ENCODE measurements at regions not wholly inside any gene's neighbourhood (a gene's known extent, or its start where the extent isn't known, plus 50 kb on each side); places are given as distances from the start of the nearest gene placed in this dataset.
A peak's percentile ranks its signal among the peaks of the same experiment; 100 is the strongest.
"Not testable (repeated sequence)": the region's sequence is repeated elsewhere in the genome, so short reads cannot be mapped to it uniquely, and the experiment has no call there.

GRCh38 chr4:141290771-141291170 lies 70.1 kb downstream of the ZNF330 start:
- no peak for DNase-seq (ENCODE audit: low read depth)

GRCh38 chr4:141294306-141294705 lies 73.6 kb downstream of the ZNF330 start:
- DNase-seq (ENCODE audit: low read depth): no peak

DNA sequence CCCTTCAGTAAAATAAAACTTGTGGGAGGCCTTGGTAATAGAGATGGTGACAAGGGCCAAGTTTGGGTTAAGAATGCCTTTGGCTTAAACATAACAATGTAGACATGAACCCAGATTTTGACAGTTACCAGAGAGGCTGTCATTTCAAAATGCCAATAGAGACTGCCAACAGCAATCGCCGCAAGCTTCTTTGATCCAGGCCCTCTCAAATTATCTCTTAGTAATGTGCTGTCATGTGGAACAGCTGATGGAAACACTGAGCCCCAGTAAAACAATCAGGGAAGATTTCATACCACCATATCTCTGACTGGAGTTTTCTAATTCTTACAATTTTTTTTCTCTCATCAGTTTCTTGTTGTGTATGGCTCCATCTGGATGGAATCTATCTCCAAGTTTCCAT lies 80.5 kb downstream of the ZNF330 start:
- no peak for DNase-seq (ENCODE audit: low read depth)

DNA sequence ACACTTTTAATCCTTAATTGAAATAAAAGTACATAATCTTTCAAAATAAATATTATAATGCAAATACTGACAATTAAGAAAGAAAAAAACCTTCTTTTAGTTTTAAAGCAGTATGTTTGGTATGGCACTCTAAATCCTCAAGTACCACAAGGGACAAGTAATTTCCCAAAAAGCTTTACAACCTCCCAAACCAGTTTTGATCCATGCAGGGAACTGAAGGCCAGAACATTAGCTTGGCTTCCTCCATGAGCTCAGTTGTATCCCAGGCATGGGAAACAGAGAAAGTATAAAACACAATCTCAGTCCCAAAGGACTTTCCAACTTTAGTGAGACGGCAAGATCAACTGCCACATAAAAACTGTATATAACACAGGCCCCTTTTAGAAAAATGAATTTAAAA lies 82.2 kb downstream of the ZNF330 start:
- DNase-seq (ENCODE audit: low read depth): no peak

- no peak for DNase-seq (ENCODE audit: low read depth)
Measured at GRCh38 chr4:141304346-141304745, 83.7 kb downstream of the ZNF330 start.

- DNase-seq (ENCODE audit: low read depth): no peak
Measured at GRCh38 chr4:141306331-141306730, 85.6 kb downstream of the ZNF330 start.

DNA sequence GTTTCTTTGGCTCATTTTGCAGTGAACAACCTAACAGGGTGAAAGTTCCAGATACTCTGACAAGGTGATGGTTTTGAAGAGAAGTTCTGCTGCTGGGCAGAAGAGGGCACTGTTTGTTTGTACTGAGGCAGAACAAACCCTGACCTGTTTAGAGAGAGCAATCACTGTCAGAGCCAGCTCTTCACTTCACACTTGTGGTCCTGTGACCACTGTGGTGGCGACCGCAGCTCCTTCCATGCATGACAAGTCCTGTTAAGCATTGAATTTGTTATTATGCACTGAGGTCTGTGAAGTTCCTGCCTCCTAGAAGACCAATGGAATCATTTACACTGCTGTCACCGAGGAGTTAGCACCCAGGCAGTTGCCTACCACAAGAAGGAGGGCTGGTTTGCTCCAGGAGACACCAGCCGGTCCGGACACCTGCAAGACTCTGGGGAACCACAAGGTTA lies 86.6 kb downstream of the ZNF330 start:
- peak; percentile 89 for DNase-seq (ENCODE audit: low read depth)

DNA sequence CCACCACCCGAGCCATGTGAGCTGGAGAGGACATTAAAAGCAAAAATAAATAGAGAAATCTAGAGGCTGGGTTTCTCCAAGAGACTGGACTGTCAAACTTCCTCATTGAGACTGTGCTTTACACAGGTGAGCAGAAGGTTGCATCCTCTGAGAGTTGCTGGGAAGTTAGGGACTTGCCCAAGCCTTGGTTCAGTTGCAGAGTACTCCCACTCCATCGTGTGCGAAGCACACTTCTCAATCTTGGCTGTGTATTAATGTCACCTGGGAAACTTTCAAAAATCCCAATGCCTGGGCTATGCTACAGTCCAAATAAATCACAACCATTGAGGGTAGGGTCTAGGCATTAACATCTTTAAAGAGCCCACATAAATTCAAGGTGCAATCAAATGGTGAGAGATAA lies 89.2 kb downstream of the ZNF330 start:
- no peak for DNase-seq (ENCODE audit: low read depth)

GRCh38 chr4:141311246-141312204 lies 90.8 kb downstream of the ZNF330 start:
- no peak for DNase-seq (ENCODE audit: low read depth)

- DNase-seq (ENCODE audit: low read depth): no peak
Measured at GRCh38 chr4:141314627-141315026, 93.9 kb downstream of the ZNF330 start.

DNA sequence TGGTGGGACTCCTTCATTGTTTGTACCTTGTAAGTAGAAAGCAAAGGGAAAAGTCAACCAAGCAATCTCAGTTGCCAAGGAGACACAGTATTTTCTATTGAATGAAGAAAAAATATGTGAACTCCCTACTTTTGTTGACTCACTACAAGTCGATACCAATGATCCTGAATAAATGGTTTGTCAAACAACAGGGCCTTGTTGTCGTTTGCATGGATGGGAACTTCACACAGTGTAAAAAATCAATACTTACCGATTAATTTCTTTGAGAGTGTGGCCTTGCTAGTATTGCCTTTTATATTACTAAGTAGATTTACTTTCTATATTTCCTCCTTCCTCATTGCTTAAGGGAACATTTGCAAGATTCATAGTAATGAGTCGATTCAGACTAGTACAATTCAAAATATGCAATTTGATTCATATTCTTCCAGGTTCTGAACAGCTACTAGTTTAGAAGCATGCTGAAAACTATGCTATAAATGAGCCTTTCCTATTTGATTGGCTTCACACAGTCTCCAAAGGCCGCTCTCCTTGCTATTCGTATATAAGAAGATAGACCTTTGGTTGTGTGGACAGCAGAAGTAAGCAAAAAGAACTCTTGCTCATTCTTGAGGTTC lies 108.0 kb downstream of the ZNF330 start:
- no peak for DNase-seq (ENCODE audit: low read depth)

DNA sequence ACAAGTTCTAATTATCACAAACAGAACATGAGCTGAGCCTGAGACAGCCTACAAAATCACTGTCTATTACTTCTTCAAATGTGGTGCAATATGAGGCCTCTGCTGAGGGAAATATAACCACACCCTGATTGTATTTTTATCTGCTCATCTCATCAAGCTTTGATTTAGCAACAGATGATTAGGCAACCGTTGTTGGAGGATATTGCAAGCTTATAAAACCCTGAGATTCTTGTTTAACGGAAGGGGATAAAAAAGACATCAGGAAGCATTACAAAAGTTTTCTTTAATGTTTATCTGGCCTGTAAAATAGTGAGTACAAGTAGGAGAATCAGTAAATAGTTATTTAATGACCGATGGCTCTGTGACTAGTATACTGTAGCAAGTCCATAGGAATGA lies 108.5 kb downstream of the ZNF330 start:
- no peak for DNase-seq (ENCODE audit: low read depth)

DNA sequence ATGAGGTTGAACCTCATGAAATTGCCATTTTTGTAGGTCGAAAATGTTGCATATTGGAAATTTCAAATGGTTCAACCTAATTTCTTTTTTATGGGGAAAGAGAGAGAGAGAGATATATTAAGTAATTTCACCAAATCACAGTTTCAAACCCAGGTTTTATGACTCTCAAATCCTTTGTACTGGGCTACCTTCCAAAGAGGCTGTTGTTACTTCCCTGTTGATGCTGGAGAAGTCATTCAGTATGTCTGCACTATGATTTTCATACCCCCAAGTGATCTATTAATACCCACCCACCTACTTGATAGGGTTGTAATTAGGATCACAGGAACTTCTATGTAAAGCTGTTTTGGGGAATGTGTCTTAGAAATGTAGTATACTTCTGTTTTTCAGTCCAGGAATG lies 109.9 kb downstream of the ZNF330 start:
- no peak for DNase-seq (ENCODE audit: low read depth)

DNA sequence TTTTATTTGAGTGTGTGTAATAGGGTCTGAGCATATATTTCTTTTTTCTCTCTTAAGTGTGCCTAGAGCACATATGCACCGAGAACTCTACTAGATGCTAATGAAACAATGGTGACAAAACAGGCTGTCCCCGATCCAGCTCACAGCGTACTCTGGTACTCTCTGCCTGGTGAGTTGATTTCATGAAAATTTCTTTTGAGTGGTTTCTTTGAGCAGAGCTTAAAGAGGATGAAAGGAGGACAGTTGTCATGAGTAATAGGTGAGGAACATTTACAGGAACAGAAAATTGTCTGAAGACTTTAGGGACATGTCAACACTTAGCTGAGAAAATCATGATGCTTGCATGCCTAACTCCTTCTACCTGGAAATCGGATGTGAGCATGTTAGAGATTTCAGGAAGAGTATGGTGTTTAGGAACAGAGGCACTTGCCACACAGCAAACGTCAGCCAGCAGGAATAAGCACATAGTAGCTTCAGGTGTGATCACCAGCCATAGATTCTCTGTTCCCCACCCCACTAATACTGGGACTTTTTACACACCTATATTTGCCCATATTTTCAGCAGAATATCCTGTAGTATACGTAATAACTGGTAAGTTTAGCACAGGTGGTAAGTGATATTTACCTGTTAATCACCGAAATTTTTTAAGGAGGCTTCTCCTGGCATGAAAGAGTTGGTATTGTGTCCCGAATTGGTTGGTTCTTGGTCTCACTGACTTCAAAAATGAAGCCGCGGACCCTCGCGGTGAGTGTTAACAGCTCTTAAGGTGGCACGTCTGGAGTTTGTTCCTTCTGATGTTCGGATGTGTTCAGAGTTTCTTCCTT lies 111.1 kb downstream of the ZNF330 start:
- no peak for DNase-seq (ENCODE audit: low read depth)

DNA sequence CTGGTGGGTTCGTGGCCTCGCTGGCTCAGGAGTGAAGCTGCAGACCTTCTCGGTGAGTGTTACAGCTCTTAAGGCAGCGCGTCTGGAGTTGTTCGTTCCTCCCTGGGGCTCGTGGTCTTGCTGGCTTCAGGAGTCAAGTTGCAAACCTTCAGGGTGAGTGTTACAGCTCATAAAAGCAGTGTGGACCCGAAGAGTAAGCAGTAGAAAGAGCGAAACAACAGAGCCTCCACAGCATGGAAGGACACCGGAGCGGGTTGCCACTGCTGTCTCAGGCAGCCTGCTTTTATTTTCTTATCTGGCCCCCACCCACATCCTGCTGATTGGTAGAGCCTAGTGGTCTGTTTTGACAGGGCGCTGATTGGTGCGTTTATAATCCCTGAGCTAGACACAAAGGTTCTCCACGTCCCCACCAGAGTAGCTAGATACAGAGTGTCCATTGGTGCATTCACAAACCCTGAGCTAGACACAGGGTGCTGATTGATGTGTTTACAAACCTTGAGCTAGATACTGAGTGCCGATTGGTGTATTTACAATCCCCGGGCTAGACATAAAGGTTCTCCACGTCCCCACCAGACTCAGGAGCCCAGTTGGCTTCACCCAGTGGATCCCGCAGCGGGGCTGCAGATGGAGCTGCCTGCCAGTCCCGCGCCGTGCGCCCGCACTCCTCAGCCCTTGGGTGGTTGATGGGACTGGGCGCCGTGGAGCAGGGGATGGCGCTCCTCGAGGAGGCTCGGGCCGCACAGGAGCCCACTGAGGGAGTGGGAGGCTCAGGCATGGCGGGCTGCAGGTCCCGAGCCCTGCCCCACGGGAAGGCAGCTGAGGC lies 111.9 kb downstream of the ZNF330 start:
- DNase-seq (ENCODE audit: low read depth): not testable (repeated sequence)

DNA sequence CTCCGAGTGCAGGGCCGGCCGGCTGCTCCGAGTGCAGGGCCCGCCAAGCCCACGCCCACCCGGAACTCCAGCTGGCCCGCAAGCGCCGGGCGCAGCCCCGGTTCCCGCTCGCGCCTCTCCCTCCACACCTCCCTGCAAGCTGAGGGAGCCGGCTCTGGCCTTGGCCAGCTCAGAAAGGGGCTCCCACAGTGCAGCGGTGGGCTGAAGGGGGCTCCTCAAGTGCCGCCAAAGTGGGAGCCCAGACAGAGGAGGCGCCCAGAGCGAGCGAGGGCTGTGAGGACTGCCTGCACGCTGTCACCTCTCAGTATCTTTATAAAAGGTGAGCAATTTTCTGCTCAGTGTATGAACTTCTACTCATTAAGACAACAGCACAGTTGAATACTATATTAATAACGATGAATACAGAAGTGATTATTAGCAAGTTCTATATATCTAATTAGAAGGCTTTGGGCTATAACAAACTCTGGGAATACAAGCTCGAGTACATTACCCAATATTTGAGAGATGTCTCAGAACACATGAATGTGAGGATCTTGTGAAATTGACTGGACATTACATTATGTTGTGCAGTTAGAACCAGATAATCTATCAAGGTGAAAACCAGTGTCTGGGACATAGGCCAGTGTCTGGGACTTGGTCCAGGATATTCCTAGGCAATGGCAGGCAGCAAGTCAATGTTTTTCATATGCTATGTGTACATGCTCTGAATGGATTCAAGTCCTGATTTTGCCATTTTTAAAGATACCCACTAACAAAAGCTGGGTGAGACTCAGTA lies 112.9 kb downstream of the ZNF330 start:
- not testable (repeated sequence) for DNase-seq (ENCODE audit: low read depth)

DNA sequence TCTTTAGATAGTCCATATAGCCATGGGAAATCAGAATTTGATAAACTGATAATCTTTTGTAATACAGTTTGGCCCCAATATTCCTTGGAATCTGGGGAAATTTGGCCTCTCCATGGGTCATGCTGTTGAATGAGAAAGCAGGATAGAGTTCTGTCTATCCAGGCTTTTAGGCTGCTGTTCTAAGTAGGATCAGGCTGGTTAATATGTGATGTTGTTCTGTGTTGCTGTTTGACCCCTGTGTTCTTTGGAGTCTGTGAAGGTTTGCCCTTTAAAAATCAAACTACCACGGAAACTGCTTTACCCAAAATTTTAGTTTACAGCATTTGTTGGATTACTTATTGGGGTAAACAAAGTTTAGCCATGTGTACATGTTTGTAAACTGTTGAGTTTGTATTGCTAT lies 114.5 kb downstream of the ZNF330 start:
- no peak for DNase-seq (ENCODE audit: low read depth)

DNA sequence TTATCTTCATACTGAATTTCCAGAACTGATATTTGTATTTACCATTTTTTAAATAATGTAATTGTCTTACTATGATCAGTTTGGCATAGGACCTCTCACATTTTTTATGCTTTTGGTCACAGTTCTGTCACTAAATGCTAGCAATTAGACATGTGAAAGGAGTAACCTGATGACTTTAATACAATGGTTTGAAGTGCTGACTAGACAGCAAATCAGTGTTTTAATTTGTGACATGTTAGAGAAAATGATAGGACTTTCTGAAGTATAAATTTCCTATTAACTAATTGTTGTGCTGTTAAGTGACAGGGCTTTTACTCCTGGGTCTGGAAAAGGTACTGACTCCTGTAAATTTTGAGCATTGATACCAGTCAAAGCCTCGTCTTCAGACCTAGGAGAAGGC lies 117.5 kb downstream of the ZNF330 start:
- DNase-seq (ENCODE audit: low read depth): no peak

DNA sequence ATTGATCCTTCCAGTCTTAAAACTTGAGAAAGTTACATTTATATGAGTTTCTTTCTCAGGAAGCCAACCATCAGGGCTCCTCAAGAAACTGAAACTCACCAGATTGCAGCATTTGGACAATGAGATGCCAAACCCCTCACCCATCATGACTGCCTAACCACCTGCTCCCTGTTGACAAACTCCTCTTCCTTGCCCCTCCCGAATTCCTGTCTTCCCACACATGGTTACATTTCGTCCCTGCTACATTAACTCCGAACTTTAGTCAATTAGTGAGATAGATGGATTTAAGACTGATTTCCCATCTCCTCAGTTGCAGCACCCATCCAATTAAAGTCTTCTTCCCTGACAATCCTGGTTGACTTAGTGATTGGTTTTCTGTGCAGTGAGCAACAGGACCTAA lies 118.7 kb downstream of the ZNF330 start:
- DNase-seq (ENCODE audit: low read depth): no peak

DNA sequence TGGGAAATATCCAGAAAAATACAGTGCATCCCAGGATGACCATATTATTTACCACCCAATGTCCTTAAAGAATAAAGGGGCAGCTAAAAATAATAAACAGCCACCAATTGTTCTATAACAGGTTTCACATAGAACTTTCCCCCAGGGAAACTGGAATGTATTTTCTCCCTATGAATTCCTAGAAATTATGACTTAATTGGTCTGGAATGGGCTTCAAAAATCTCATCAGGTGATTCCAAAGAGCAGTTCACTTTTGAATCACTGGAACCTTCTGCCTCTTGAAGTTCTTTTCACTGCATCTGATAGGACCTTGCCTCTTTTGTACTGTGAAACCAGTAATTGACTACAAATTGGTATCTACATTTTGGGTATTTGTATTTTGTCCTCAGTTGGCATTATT lies 119.3 kb downstream of the ZNF330 start:
- no peak for DNase-seq (ENCODE audit: low read depth)

DNA sequence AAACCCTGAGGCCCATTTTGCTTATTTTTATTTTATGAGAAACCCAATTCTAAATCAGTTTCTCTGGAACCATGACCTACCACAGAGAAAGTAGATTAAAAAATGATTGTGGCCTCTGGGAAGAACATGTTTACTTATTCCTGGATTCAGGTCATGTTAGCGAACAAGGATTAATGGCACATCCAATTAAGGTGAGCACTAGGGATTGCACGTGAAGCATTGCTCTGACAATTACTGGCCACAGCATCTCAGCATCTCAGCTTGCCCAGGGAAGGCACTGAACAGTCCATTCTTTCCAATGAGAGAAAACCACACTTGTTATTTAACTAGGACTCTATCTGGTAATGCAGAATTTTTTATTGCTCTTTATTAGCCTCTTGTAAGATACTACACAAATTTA lies 119.8 kb downstream of the ZNF330 start:
- no peak for DNase-seq (ENCODE audit: low read depth)
